HCT116 (cell line): ENCODE measurements at regions not wholly inside any gene's neighbourhood (a gene's known extent, or its start where the extent isn't known, plus 50 kb on each side); places are given as distances from the start of the nearest gene placed in this dataset.

ENCODE experiments used
- ATAC-seq: fragments of 200-7000 bp; cut with Tn5 transposase; 2 replicates; pipeline ENCODE4 v1.9.1; 2020; ENCODE audit warnings: mild to moderate bottlenecking, moderate library complexity
- BruUV-seq: library from RNA; stranded (reverse); fragments of 400-500 nt; replicated peaks from 2 replicates; lab custom pipeline; 2021; lab: Mats Ljungman, UMichigan
- CTCF ChIA-PET: fragments of 300-600 bp; sonication (Branson Sonifier 250); formaldehyde crosslinking; loops from one replicate; lab custom pipeline; 2021; ENCODE audit warnings: antibody characterized with exemption; lab: Charles Lee
- POLR2A ChIA-PET: fragments of 300-600, 350-600 bp; sonication (Branson Sonifier 250); formaldehyde crosslinking; loops from one replicate; lab custom pipeline; 2021; ENCODE audit warnings: antibody characterized with exemption; lab: Charles Lee
- RAD21 ChIA-PET, 2 experiments: fragments of 300-600 bp; sonication (Branson Sonifier 250); formaldehyde crosslinking; loops; one replicate each; lab custom pipeline; 2023; ENCODE audit warnings: low total read pairs in 2 of 2; ENCODE audit not compliant: uncharacterized antibody in 2 of 2, unreplicated experiment in 2 of 2, low non-redundant PET in 1 of 2; lab: Charles Lee
- DNase-seq: peaks from one replicate; pipeline ENCODE4 v3.0.0-alpha.2; 2010; ENCODE audit warnings: low read depth, low spot score
- H2AFZ ChIP-seq: fragments of 200-600 bp; shearing (Covaris generic), sonication (generic); 2 replicates; pipeline ENCODE4 v1.6.1; 2017; ENCODE audit warnings: low read depth, mixed run types, mixed read lengths, antibody characterized with exemption, low read length; ENCODE audit not compliant: poor library complexity, severe bottlenecking
- H3K27ac ChIP-seq: 2 replicates; pipeline ENCODE4 v1.5.1; 2012; ENCODE audit warnings: low read depth, low read length
- H3K27me3 ChIP-seq: fragments of 200-600 bp; sonication (generic); 2 replicates; pipeline ENCODE4 v1.6.1; 2016; ENCODE audit warnings: mixed run types, low read length, mixed read lengths; ENCODE audit not compliant: insufficient read depth
- H3K36me3 ChIP-seq, 2 experiments: fragments of 200-500 bp in 1 of 2; fragments of 200-600 bp in 1 of 2; sonication (Bioruptor generic) in 1 of 2; sonication (generic) in 1 of 2; 2 replicates each; pipeline versions ENCODE4 v1.5.1 to v1.6.1; 2014 to 2016; ENCODE audit warnings: low read length in 2 of 2, inconsistent platforms in 1 of 2, mixed read lengths in 1 of 2, mixed run types in 1 of 2; ENCODE audit not compliant: insufficient read depth in 2 of 2, control insufficient read depth in 1 of 2
- H3K4me1 ChIP-seq, 2 experiments: fragments of 200-600 bp in 1 of 2; sonication (generic) in 1 of 2; 2 replicates each; pipeline versions ENCODE4 v1.5.1 to v1.6.1; 2012 to 2017; ENCODE audit warnings: low read length in 2 of 2, inconsistent platforms in 1 of 2, mild to moderate bottlenecking in 1 of 2, mixed read lengths in 1 of 2, mixed run types in 1 of 2, moderate library complexity in 1 of 2; ENCODE audit not compliant: insufficient read depth in 2 of 2, control insufficient read depth in 1 of 2
- H3K4me2 ChIP-seq: fragments of 200-600 bp; sonication (generic); 2 replicates; pipeline ENCODE4 v1.6.1; 2017; ENCODE audit warnings: mixed run types, low read length, mixed read lengths
- H3K4me3 ChIP-seq, 2 experiments: fragments of 200-600 bp in 1 of 2; sonication (generic) in 1 of 2; replicated peaks in 1 of 2; 2 replicates each; pipeline ENCODE4 v1.5.1; 2011 to 2016; ENCODE audit warnings: low read length in 2 of 2, control low read depth in 1 of 2, low read depth in 1 of 2, mild to moderate bottlenecking in 1 of 2, mixed read lengths in 1 of 2, mixed run types in 1 of 2
- H3K79me2 ChIP-seq: fragments of 200-600 bp; sonication (generic); 2 replicates; pipeline ENCODE4 v1.6.1; 2017; ENCODE audit warnings: mild to moderate bottlenecking, mixed run types, low read length, moderate library complexity, mixed read lengths; ENCODE audit not compliant: insufficient read depth
- H3K9ac ChIP-seq: fragments of 200-600 bp; sonication (generic); 2 replicates; pipeline ENCODE4 v1.6.1; 2016; ENCODE audit warnings: low read length, mixed read lengths
- H3K9me2 ChIP-seq: fragments of 200-600 bp; sonication (generic), shearing (Covaris generic); 2 replicates; pipeline ENCODE4 v1.6.1; 2017; ENCODE audit warnings: mixed run types, mild to moderate bottlenecking, moderate library complexity; ENCODE audit not compliant: insufficient read depth
- H3K9me3 ChIP-seq, 2 experiments: fragments of 200-500 bp in 1 of 2; fragments of 200-600 bp in 1 of 2; sonication (Bioruptor generic) in 1 of 2; sonication (generic) in 1 of 2; 2 replicates each; pipeline ENCODE4 v1.6.1; 2014 to 2017; ENCODE audit warnings: low read length in 2 of 2, mixed read lengths in 2 of 2, inconsistent platforms in 1 of 2, low read depth in 1 of 2, mild to moderate bottlenecking in 1 of 2, mixed run types in 1 of 2, moderate library complexity in 1 of 2; ENCODE audit not compliant: control insufficient read depth in 1 of 2, insufficient read depth in 1 of 2
- H4K20me1 ChIP-seq: fragments of 200-600 bp; sonication (generic), shearing (Covaris generic); 2 replicates; pipeline ENCODE4 v1.6.1; 2017; ENCODE audit warnings: mixed run types, mild to moderate bottlenecking, moderate library complexity; ENCODE audit not compliant: insufficient read depth
- EGR1 ChIP-seq: IDR thresholded peaks from 2 replicates; pipeline ENCODE4 v1.6.1; 2012; ENCODE audit warnings: low read depth
- ELF1 ChIP-seq: IDR thresholded peaks from 2 replicates; pipeline ENCODE4 v1.6.1; 2012; ENCODE audit warnings: low read depth, borderline replicate concordance
- EZH2 ChIP-seq: fragments of 200-600 bp; sonication (generic); IDR thresholded peaks from 2 replicates; pipeline ENCODE4 v1.6.1; 2017; ENCODE audit warnings: antibody characterized with exemption, mixed run types
- FOSL1 ChIP-seq: IDR thresholded peaks from 2 replicates; pipeline ENCODE4 v1.6.1; 2012; ENCODE audit warnings: low read depth
- JUND ChIP-seq: IDR thresholded peaks from 2 replicates; pipeline ENCODE4 v1.6.1; 2012
- POLR2AphosphoS5 ChIP-seq: IDR thresholded peaks from 2 replicates; pipeline ENCODE4 v1.6.1; 2011; ENCODE audit warnings: mild to moderate bottlenecking, low read depth, low read length, moderate library complexity
- RAD21 ChIP-seq: IDR thresholded peaks from 2 replicates; pipeline ENCODE4 v1.6.1; 2012; ENCODE audit warnings: low read depth, mild to moderate bottlenecking
- REST ChIP-seq: IDR thresholded peaks from 2 replicates; pipeline ENCODE4 v1.6.1; 2012; ENCODE audit warnings: low read depth
- SIN3A ChIP-seq: IDR thresholded peaks from 2 replicates; pipeline ENCODE4 v1.6.1; 2012; ENCODE audit warnings: low read depth
- SRF ChIP-seq: IDR thresholded peaks from 2 replicates; pipeline ENCODE4 v1.6.1; 2012; ENCODE audit warnings: low read depth
- TCF7L2 ChIP-seq: IDR thresholded peaks from 2 replicates; pipeline ENCODE4 v1.7.0; 2011; ENCODE audit warnings: borderline replicate concordance, inconsistent platforms; ENCODE audit not compliant: insufficient read depth, insufficient read length; ENCODE audit errors: extremely low read depth
- YY1 ChIP-seq: IDR thresholded peaks from 2 replicates; pipeline ENCODE4 v1.6.1; 2011; ENCODE audit warnings: low read length, low read depth, moderate library complexity, mild to moderate bottlenecking; ENCODE audit not compliant: insufficient replicate concordance; ENCODE audit errors: extremely low read depth
- ZFX ChIP-seq: fragments of 450-650 bp; IDR thresholded peaks from 2 replicates; pipeline ENCODE4 v1.6.1; 2017
- ZNF274 ChIP-seq: fragments of 200-500 bp; sonication (Bioruptor generic); IDR thresholded peaks from 2 replicates; pipeline ENCODE4 v1.6.1; 2014; ENCODE audit warnings: mild to moderate bottlenecking, low read depth, low read length, inconsistent platforms
- intact Hi-C: fragments of 100-400 bp; cut with micrococcal nuclease; formaldehyde crosslinking; loops from 2 replicates; pipeline ENCODE4 v1.10.0; 2022
- TF ChIP-seq, protein P1 (sequence below): IDR thresholded peaks from 2 replicates; pipeline ENCODE4 v1.6.1; 2011; ENCODE audit warnings: mild to moderate bottlenecking, low read length, moderate library complexity; ENCODE audit not compliant: insufficient replicate concordance; ENCODE audit errors: extremely low read depth
- TF ChIP-seq, protein P2 (sequence below): IDR thresholded peaks from 2 replicates; pipeline ENCODE4 v1.6.1; 2012

DNA sequence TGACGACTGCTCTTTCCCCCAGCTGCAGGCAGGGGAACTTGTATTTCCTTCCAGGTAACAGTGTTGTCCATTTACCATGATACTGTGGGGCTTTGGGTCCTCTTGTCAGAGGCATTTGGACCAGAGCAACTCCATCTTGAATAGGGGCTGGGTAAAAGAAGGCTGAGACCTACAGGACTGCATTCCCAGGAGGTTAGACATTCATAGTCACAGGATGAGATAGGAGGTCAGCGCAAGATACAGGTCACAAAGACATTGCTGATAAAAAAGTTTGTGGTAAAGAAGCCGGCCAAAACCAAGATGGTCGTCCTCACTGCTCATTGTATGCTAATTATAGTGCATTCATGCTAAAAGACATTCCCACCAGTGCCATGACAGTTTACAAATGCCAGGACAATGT is 249.5 kb downstream of the SLC4A3 start:
- no peaks in the 10 kb centered on the region for H3K9me2 ChIP-seq
- intact Hi-C loops: no loop called here
- POLR2A ChIA-PET: no interaction called here
- DNase-seq: no peak
- no peak overlapping the region for H3K4me2 ChIP-seq
- no peak overlapping the region for H3K4me3 ChIP-seq
- ATAC-seq: no peak
- BruUV-seq: no TSS peak
- no peak overlapping the region for H2AFZ ChIP-seq
- no peaks in the 10 kb centered on the region for H4K20me1 ChIP-seq
- TF ChIP-seq, protein P1, sequence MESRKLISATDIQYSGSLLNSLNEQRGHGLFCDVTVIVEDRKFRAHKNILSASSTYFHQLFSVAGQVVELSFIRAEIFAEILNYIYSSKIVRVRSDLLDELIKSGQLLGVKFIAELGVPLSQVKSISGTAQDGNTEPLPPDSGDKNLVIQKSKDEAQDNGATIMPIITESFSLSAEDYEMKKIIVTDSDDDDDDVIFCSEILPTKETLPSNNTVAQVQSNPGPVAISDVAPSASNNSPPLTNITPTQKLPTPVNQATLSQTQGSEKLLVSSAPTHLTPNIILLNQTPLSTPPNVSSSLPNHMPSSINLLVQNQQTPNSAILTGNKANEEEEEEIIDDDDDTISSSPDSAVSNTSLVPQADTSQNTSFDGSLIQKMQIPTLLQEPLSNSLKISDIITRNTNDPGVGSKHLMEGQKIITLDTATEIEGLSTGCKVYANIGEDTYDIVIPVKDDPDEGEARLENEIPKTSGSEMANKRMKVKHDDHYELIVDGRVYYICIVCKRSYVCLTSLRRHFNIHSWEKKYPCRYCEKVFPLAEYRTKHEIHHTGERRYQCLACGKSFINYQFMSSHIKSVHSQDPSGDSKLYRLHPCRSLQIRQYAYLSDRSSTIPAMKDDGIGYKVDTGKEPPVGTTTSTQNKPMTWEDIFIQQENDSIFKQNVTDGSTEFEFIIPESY: no peak
- TF ChIP-seq ZNF274 (no peak), FOSL1 (no peak), EGR1 (no peak), SIN3A (no peak), TCF7L2 (no peak)
- no peak overlapping the region for H3K27ac ChIP-seq
- no peaks in the 10 kb centered on the region for H3K79me2 ChIP-seq
- RAD21 ChIA-PET: no interaction called here
- peaks cover 0 to 5% of the 10 kb centered on the region in 2 experiments; a peak in 3 of 4 replicates for H3K36me3 ChIP-seq
- no peak overlapping the region for H3K9ac ChIP-seq
- CTCF ChIA-PET: no interaction called here
- no peaks in the 10 kb centered on the region for H3K4me1 ChIP-seq
- H3K9me3 ChIP-seq: no peaks in the 10 kb centered on the region
- H3K27me3 ChIP-seq: no peaks in the 10 kb centered on the region

DNA sequence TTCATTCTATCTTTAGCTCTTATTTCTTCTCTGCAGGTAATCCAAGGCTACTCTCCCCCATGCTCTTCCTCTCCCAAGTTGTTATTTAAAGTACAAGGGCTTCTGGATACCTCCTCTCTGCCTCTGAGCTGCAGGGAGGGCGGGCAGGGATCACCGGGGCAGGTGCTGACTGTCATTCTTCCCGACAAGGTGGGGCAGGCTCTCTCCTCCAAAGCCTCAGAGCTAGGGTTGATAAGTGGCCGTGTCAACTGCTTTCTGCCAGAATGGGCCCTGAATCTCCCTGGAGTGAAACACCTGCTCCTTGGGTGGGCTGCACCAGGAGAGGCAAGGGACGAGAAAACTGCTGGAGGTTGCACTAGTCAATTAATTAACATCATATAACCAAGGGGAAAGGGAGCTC is 250.3 kb downstream of the SLC4A3 start:
- H3K4me3 ChIP-seq: no peak overlapping the region
- RAD21 ChIA-PET: no interaction called here
- no peaks in the 10 kb centered on the region for H3K9me3 ChIP-seq
- H3K9ac ChIP-seq: no peak overlapping the region
- H3K4me2 ChIP-seq: no peak overlapping the region
- H3K9me2 ChIP-seq: no peaks in the 10 kb centered on the region
- DNase-seq (no peak), ATAC-seq (no peak)
- peaks cover 0 to 5% of the 10 kb centered on the region in 2 experiments; a peak in 3 of 4 replicates for H3K36me3 ChIP-seq
- H3K4me1 ChIP-seq: no peaks in the 10 kb centered on the region
- no peaks in the 10 kb centered on the region for H4K20me1 ChIP-seq
- BruUV-seq: no TSS peak
- H2AFZ ChIP-seq: no peak overlapping the region
- H3K27ac ChIP-seq: no peak overlapping the region
- intact Hi-C loops: no loop called here
- CTCF ChIA-PET: no interaction called here
- H3K27me3 ChIP-seq: no peaks in the 10 kb centered on the region
- POLR2A ChIA-PET: no interaction called here
- no peaks in the 10 kb centered on the region for H3K79me2 ChIP-seq
- TF ChIP-seq FOSL1 (no peak), RAD21 (no peak), SRF (no peak), EGR1 (no peak), ZNF274 (no peak), JUND (no peak), TCF7L2 (no peak), EZH2 (no peak), POLR2AphosphoS5 (no peak), REST (no peak), ZFX (no peak), SIN3A (no peak), ELF1 (no peak), YY1 (no peak)
- TF ChIP-seq, protein P2, sequence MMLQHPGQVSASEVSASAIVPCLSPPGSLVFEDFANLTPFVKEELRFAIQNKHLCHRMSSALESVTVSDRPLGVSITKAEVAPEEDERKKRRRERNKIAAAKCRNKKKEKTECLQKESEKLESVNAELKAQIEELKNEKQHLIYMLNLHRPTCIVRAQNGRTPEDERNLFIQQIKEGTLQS: no peak
